K562 (cell line): ENCODE measurements at regions not wholly inside any gene's neighbourhood (a gene's known extent, or its start where the extent isn't known, plus 50 kb on each side); places are given as distances from the start of the nearest gene placed in this dataset.
A peak's percentile ranks its signal among the peaks of the same experiment; 100 is the strongest.

ENCODE experiments used
- ATAC-seq: fragments of 200-7000 bp; cut with Tn5 transposase; 3 replicates; pipeline ENCODE4 v1.9.1; 2020; ENCODE audit warnings: moderate library complexity
- BruUV-seq: library from RNA; stranded (reverse); fragments of 400-500 nt; replicated peaks from 2 replicates; lab custom pipeline; 2021; lab: Mats Ljungman, UMichigan
- CTCF ChIA-PET: fragments of 300-600 bp; formaldehyde crosslinking; extraction: SDS; loops from one replicate; lab custom pipeline; 2021; ENCODE audit warnings: low intra/inter-chr PET ratio; lab: Yijun Ruan, JAX
- POLR2A ChIA-PET: fragments of 300-600, 350-650 bp; sonication (Branson Sonifier 250); formaldehyde crosslinking; extraction: SDS; loops from one replicate; lab custom pipeline; 2021; ENCODE audit warnings: antibody characterized with exemption, inconsistent platforms; lab: Yijun Ruan, JAX
- DNase-seq, 4 experiments: peaks; one replicate each; pipeline versions ENCODE4 v3.0.0 to v3.0.0-alpha.2; 2011 to 2018; ENCODE audit warnings: low spot score in 3 of 4, mixed read lengths in 3 of 4; ENCODE audit errors: extremely low read depth in 1 of 4
- FAIRE-seq: peaks from 2 replicates; lab custom pipeline; 2011; peaks lifted over from hg19 to GRCh38; lab: Jason Lieb, UNC
- H2AFZ ChIP-seq: 2 replicates; pipeline ENCODE4 v1.6.0; 2011; ENCODE audit warnings: low read depth, low read length, control low read depth, inconsistent platforms
- H3K27ac ChIP-seq: fragments of 200-600 bp; 3 replicates; pipeline ENCODE4 v1.8.0; 2011; ENCODE audit warnings: low read depth, mild to moderate bottlenecking, control low read depth, inconsistent platforms, low read length, moderate library complexity, mixed read lengths; ENCODE audit errors: extremely low read depth
- H3K27me3 ChIP-seq, 2 experiments: fragments of 300-600 bp in 1 of 2; 2 replicates in 1 of 2; 3 replicates in 1 of 2; pipeline versions ENCODE4 v1.6.0 to v1.8.0; 2011; ENCODE audit warnings: inconsistent platforms in 2 of 2, low read length in 2 of 2, mild to moderate bottlenecking in 1 of 2, mixed read lengths in 1 of 2, moderate library complexity in 1 of 2; ENCODE audit not compliant: control insufficient read depth in 2 of 2, insufficient read depth in 2 of 2
- H3K36me3 ChIP-seq: fragments of 300-600 bp; 3 replicates; pipeline ENCODE4 v1.8.0; 2011; ENCODE audit warnings: mild to moderate bottlenecking, low read length, inconsistent platforms; ENCODE audit not compliant: control insufficient read depth, insufficient read depth
- H3K4me1 ChIP-seq, 2 experiments: fragments of 200-600 bp in 1 of 2; replicated peaks in 1 of 2; 2 replicates in 1 of 2; 3 replicates in 1 of 2; pipeline versions ENCODE4 v1.5.1 to v1.8.0; 2011; ENCODE audit warnings: inconsistent platforms in 2 of 2, low read length in 2 of 2, mild to moderate bottlenecking in 1 of 2, mixed read lengths in 1 of 2, moderate library complexity in 1 of 2; ENCODE audit not compliant: control insufficient read depth in 2 of 2, insufficient read depth in 2 of 2
- H3K4me2 ChIP-seq: 2 replicates; pipeline ENCODE4 v1.6.1; 2011; ENCODE audit warnings: low read length, control low read depth, inconsistent platforms, mixed read lengths; ENCODE audit not compliant: insufficient read depth
- H3K4me3 ChIP-seq: fragments of 200-600 bp; sonication (generic), shearing (Covaris generic); 2 replicates; pipeline ENCODE4 v1.5.1; 2016; ENCODE audit warnings: control low read depth, inconsistent platforms
- H3K79me2 ChIP-seq: fragments of 200-600 bp; 3 replicates; pipeline ENCODE4 v1.8.0; 2011; ENCODE audit warnings: low read length, inconsistent platforms; ENCODE audit not compliant: control insufficient read depth, insufficient read depth
- H3K9ac ChIP-seq, 2 experiments: 2 replicates each; pipeline versions ENCODE4 v1.6.0 to v1.6.1; 2011; ENCODE audit warnings: low read depth in 2 of 2, low read length in 2 of 2, control low read depth in 1 of 2, inconsistent platforms in 1 of 2, mild to moderate bottlenecking in 1 of 2, mixed read lengths in 1 of 2; ENCODE audit not compliant: insufficient read depth in 1 of 2
- H3K9me1 ChIP-seq: one replicate; pipeline ENCODE4 v1.6.0; 2011; ENCODE audit warnings: inconsistent platforms, mild to moderate bottlenecking, low read length, moderate library complexity; ENCODE audit not compliant: control insufficient read depth, insufficient read depth
- H3K9me3 ChIP-seq: replicated peaks from 2 replicates; pipeline ENCODE4 v1.5.1; 2011; ENCODE audit warnings: low read depth, low read length, inconsistent platforms; ENCODE audit not compliant: control insufficient read depth, insufficient read depth
- H4K20me1 ChIP-seq: replicated peaks from 2 replicates; pipeline ENCODE4 v1.6.1; 2011; ENCODE audit warnings: low read length, inconsistent platforms, mixed read lengths; ENCODE audit not compliant: control insufficient read depth, insufficient read depth
- CHD1 ChIP-seq: fragments of 200-600 bp; sonication (generic); IDR thresholded peaks from one replicate; pipeline ENCODE4 v1.6.1; 2012; ENCODE audit warnings: mild to moderate bottlenecking, moderate library complexity, low read length, inconsistent platforms
- CHD4 ChIP-seq: fragments of 200-600 bp; sonication (generic); IDR thresholded peaks from 3 replicates; pipeline ENCODE4 v1.6.1; 2012; ENCODE audit warnings: low read depth, mild to moderate bottlenecking, mixed read lengths, low read length, inconsistent platforms; ENCODE audit not compliant: insufficient read depth, insufficient replicate concordance, poor library complexity, severe bottlenecking
- EZH2 ChIP-seq: IDR thresholded peaks from 2 replicates; pipeline ENCODE4 v1.6.1; 2012; ENCODE audit warnings: low read depth, mild to moderate bottlenecking, inconsistent platforms, low read length, borderline replicate concordance
- FOXA3 ChIP-seq, 2 experiments: fragments of 450-650 bp in 1 of 2; sonication (generic) in 1 of 2; formaldehyde crosslinking; IDR thresholded peaks in 1 of 2; conservative IDR thresholded peaks in 1 of 2; 2 replicates each; pipeline versions ENCODE4 v1.4.0 to v1.8.0; 2020 to 2022; ENCODE audit warnings: mild to moderate bottlenecking in 2 of 2, missing genetic modification reagents in 1 of 2
- HMGXB4 ChIP-seq: sonication (generic); formaldehyde crosslinking; IDR thresholded peaks from 2 replicates; pipeline ENCODE4 v1.8.1; 2023; ENCODE audit warnings: mild to moderate bottlenecking, missing genetic modification reagents
- POLR2AphosphoS5 ChIP-seq: IDR thresholded peaks from 2 replicates; pipeline ENCODE4 v1.6.1; 2011; ENCODE audit warnings: mild to moderate bottlenecking, low read depth, low read length, moderate library complexity; ENCODE audit not compliant: control insufficient read depth, insufficient read depth
- SRSF3 ChIP-seq: fragments of 200-400 bp; formaldehyde crosslinking; IDR thresholded peaks from 2 replicates; pipeline ENCODE4 v1.6.1; 2016; ENCODE audit warnings: mild to moderate bottlenecking, low read length, moderate library complexity; ENCODE audit not compliant: insufficient read depth
- TCF15 ChIP-seq: fragments of 250-450 bp; sonication (Bioruptor Pico); IDR thresholded peaks from 2 replicates; pipeline ENCODE4 v1.8.0; 2022; ENCODE audit warnings: moderate library complexity, mild to moderate bottlenecking, inconsistent platforms
- ZEB2 ChIP-seq: fragments of 450-650 bp; IDR thresholded peaks from 2 replicates; pipeline ENCODE4 v1.6.1; 2016
- WGBS: fragments of 100-300 bp; shearing (Covaris generic); methylation state at CpG from one replicate; pipeline ENCODE4 v1.1.6; 2016; ENCODE audit warnings: low coverage, mixed read lengths; ENCODE audit not compliant: insufficient coverage; ENCODE audit errors: missing lambda C conversion rate; 5-methylcytosine and 5-hydroxymethylcytosine counted together
- in situ Hi-C: fragments of 300-500 bp; cut with MboI; formaldehyde crosslinking; loops from 4 replicates; pipeline ENCODE4 v1.15.0; 2018; ENCODE audit warnings: inconsistent platforms, mixed read lengths
- intact Hi-C: fragments of 100-400 bp; cut with micrococcal nuclease; formaldehyde crosslinking; loops from 2 replicates; pipeline ENCODE4 v1.14.2; 2022
- TF ChIP-seq, protein P1 (sequence below): sonication (generic); formaldehyde crosslinking; IDR thresholded peaks from 2 replicates; pipeline ENCODE4 v1.8.0; 2023; ENCODE audit warnings: mild to moderate bottlenecking, missing genetic modification reagents
- TF ChIP-seq, protein P2 (sequence below): fragments of 250-450 bp; sonication (Bioruptor Pico); IDR thresholded peaks from 2 replicates; pipeline ENCODE4 v1.8.0; 2021; ENCODE audit warnings: mild to moderate bottlenecking, moderate library complexity
- TF ChIP-seq, protein P3 (sequence below): fragments of 450-650 bp; formaldehyde crosslinking; IDR thresholded peaks from 2 replicates; pipeline ENCODE4 v1.4.0; 2022; ENCODE audit warnings: mild to moderate bottlenecking, moderate library complexity

GRCh38 chr4:117154251-117154650, 68.9 kb upstream of the TRAM1L1 start (continued):
- TF ChIP-seq, protein P1, sequence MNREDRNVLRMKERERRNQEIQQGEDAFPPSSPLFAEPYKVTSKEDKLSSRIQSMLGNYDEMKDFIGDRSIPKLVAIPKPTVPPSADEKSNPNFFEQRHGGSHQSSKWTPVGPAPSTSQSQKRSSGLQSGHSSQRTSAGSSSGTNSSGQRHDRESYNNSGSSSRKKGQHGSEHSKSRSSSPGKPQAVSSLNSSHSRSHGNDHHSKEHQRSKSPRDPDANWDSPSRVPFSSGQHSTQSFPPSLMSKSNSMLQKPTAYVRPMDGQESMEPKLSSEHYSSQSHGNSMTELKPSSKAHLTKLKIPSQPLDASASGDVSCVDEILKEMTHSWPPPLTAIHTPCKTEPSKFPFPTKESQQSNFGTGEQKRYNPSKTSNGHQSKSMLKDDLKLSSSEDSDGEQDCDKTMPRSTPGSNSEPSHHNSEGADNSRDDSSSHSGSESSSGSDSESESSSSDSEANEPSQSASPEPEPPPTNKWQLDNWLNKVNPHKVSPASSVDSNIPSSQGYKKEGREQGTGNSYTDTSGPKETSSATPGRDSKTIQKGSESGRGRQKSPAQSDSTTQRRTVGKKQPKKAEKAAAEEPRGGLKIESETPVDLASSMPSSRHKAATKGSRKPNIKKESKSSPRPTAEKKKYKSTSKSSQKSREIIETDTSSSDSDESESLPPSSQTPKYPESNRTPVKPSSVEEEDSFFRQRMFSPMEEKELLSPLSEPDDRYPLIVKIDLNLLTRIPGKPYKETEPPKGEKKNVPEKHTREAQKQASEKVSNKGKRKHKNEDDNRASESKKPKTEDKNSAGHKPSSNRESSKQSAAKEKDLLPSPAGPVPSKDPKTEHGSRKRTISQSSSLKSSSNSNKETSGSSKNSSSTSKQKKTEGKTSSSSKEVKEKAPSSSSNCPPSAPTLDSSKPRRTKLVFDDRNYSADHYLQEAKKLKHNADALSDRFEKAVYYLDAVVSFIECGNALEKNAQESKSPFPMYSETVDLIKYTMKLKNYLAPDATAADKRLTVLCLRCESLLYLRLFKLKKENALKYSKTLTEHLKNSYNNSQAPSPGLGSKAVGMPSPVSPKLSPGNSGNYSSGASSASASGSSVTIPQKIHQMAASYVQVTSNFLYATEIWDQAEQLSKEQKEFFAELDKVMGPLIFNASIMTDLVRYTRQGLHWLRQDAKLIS (CRISPR knock-in tag) = no peak
- TF ChIP-seq, protein P2, sequence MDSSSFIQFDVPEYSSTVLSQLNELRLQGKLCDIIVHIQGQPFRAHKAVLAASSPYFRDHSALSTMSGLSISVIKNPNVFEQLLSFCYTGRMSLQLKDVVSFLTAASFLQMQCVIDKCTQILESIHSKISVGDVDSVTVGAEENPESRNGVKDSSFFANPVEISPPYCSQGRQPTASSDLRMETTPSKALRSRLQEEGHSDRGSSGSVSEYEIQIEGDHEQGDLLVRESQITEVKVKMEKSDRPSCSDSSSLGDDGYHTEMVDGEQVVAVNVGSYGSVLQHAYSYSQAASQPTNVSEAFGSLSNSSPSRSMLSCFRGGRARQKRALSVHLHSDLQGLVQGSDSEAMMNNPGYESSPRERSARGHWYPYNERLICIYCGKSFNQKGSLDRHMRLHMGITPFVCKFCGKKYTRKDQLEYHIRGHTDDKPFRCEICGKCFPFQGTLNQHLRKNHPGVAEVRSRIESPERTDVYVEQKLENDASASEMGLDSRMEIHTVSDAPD (CRISPR knock-in tag) = no peak

- WGBS = 0% methylated on average over 2 of the region's 2 CpGs
- H3K4me1 ChIP-seq = no peaks in the 10 kb centered on the region
- no peak overlapping the region for H2AFZ ChIP-seq
- no peak overlapping the region for H3K9ac ChIP-seq
- ATAC-seq (no peak), DNase-seq (peak in 1 of 4 experiments; percentile 1), FAIRE-seq (no peak)
- H3K27ac ChIP-seq = no peak overlapping the region
- CTCF ChIA-PET = no interaction called here
- no peak overlapping the region for H3K4me2 ChIP-seq
- no peaks in the 10 kb centered on the region for H3K9me3 ChIP-seq
- intact Hi-C loops (no loop called here), in situ Hi-C loops (no loop called here)
- H4K20me1 ChIP-seq = no peaks in the 10 kb centered on the region
- no peaks in the 10 kb centered on the region for H3K9me1 ChIP-seq
- no peaks in the 10 kb centered on the region for H3K27me3 ChIP-seq
- H3K4me3 ChIP-seq = no peak overlapping the region
- POLR2A ChIA-PET = no interaction called here
- no TSS peak for BruUV-seq
- H3K79me2 ChIP-seq = no peaks in the 10 kb centered on the region
- no peaks in the 10 kb centered on the region for H3K36me3 ChIP-seq
- TF ChIP-seq CHD4 (no peak), SRSF3 (no peak), FOXA3 (CRISPR knock-in tag; conservative IDR thresholded peaks at IDR 0.05 in 1 of 2, IDR thresholded peaks at IDR 0.05 in 1 of 2) (no peak), TCF15 (CRISPR knock-in tag) (no peak), EZH2 (no peak), ZEB2 (no peak), HMGXB4 (no peak), POLR2AphosphoS5 (no peak), CHD1 (no peak)
- TF ChIP-seq, protein P3, sequence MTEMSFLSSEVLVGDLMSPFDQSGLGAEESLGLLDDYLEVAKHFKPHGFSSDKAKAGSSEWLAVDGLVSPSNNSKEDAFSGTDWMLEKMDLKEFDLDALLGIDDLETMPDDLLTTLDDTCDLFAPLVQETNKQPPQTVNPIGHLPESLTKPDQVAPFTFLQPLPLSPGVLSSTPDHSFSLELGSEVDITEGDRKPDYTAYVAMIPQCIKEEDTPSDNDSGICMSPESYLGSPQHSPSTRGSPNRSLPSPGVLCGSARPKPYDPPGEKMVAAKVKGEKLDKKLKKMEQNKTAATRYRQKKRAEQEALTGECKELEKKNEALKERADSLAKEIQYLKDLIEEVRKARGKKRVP = no peak
These were observed 71.4 kb upstream of the TRAM1L1 start for GRCh38 chr4:117156806-117157205.
